ENCODE measurements at regions not wholly inside any gene's neighbourhood (a gene's known extent, or its start where the extent isn't known, plus 50 kb on each side); places are given as distances from the start of the nearest gene placed in this dataset.

GRCh38 chr12:93169536-93169935 lies 208.2 kb upstream of the NUDT4 start:
- no peak for TF ChIP-seq CTCF (IDR thresholded peaks at IDR 0.05)
- intact Hi-C loops (cut with DNase I): no loop called here
- no peak for ATAC-seq
- Histone ChIP-seq H3K4me1 (peaks cover 8 to 9% of the 10 kb centered on the region in 2 donors), H3K36me3 (no peaks in the 10 kb centered on the region), H3K27ac (no peak overlapping the region), H3K9me3 (no peaks in the 10 kb centered on the region), H3K27me3 (no peaks in the 10 kb centered on the region), H3K4me3 (no peak overlapping the region)
- no peak for DNase-seq

GRCh38 chr12:93170928-93171327 lies 206.8 kb upstream of the NUDT4 start:
- no peaks in the 10 kb centered on the region for H3K27me3 ChIP-seq
- no peak overlapping the region for H3K27ac ChIP-seq
- no peak for ATAC-seq
- no peak for DNase-seq
- H3K4me1 ChIP-seq: peaks cover 8 to 9% of the 10 kb centered on the region in 2 donors
- H3K36me3 ChIP-seq: no peaks in the 10 kb centered on the region
- intact Hi-C loops (cut with DNase I): no loop called here
- H3K4me3 ChIP-seq: no peak overlapping the region
- no peak for TF ChIP-seq CTCF (IDR thresholded peaks at IDR 0.05)
- no peaks in the 10 kb centered on the region for H3K9me3 ChIP-seq

- DNase-seq (no peak), ATAC-seq (no peak)
- no peak for TF ChIP-seq CTCF (IDR thresholded peaks at IDR 0.05)
- no peaks in the 10 kb centered on the region for H3K36me3 ChIP-seq
- H3K4me1 ChIP-seq: peaks cover 4 to 5% of the 10 kb centered on the region in 2 donors
- H3K4me3 ChIP-seq: no peak overlapping the region
- no peaks in the 10 kb centered on the region for H3K27me3 ChIP-seq
- H3K27ac ChIP-seq: no peak overlapping the region
- no peaks in the 10 kb centered on the region for H3K9me3 ChIP-seq
- intact Hi-C loops (cut with DNase I): no loop called here
Measured at GRCh38 chr12:93173178-93173957, 204.4 kb upstream of the NUDT4 start.

- DNase-seq (no peak), ATAC-seq (peak; percentile 42)
- no peaks in the 10 kb centered on the region for H3K36me3 ChIP-seq
- no peaks in the 10 kb centered on the region for H3K27me3 ChIP-seq
- no peak overlapping the region for H3K27ac ChIP-seq
- H3K4me3 ChIP-seq: no peak overlapping the region
- peaks cover 4 to 5% of the 10 kb centered on the region in 2 donors for H3K4me1 ChIP-seq
- H3K9me3 ChIP-seq: no peaks in the 10 kb centered on the region
- TF ChIP-seq CTCF (IDR thresholded peaks at IDR 0.05): no peak
- intact Hi-C loops (cut with DNase I): no loop called here
Measured at GRCh38 chr12:93174048-93174447, 203.7 kb upstream of the NUDT4 start.

- Histone ChIP-seq H3K27ac (no peak overlapping the region), H3K27me3 (no peaks in the 10 kb centered on the region), H3K36me3 (no peaks in the 10 kb centered on the region), H3K4me3 (no peak overlapping the region), H3K4me1 (peaks cover 4 to 5% of the 10 kb centered on the region in 2 donors), H3K9me3 (no peaks in the 10 kb centered on the region)
- DNase-seq: no peak
- intact Hi-C loops (cut with DNase I): no loop called here
- no peak for TF ChIP-seq CTCF (IDR thresholded peaks at IDR 0.05)
- no peak for ATAC-seq
Measured at GRCh38 chr12:93174473-93174872, 203.3 kb upstream of the NUDT4 start.

All from left lung (tissue), 4 donors.